KG1 (cell line): ENCODE measurements at regions not wholly inside any gene's neighbourhood (a gene's known extent, or its start where the extent isn't known, plus 50 kb on each side); places are given as distances from the start of the nearest gene placed in this dataset.
"Not testable (repeated sequence)": the region's sequence is repeated elsewhere in the genome, so short reads cannot be mapped to it uniquely, and the experiment has no call there.

Source experiments
- DNase-seq: peaks from one replicate; lab custom pipeline; 2025; lab: John Stamatoyannopoulos, UW

DNA sequence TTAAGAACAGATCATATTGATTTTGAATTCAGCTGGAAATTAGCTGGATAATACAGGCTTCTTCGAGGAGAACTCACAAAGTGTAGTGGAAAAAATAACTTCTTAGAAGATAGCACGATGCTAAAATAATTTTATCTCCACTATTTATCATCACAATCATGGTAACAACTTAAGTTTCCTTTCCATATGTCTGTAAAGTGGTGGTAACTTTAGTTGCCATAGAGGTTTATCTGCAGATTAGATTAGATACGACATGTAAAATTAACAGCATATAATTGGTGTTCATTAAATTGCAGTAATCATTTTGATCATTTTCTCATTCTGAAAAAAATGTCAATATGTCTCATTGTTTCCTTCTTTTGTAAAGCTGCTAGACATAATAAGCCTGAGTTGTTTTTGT, 921.5 kb downstream of the KCNT2 start:
- DNase-seq = no peak

DNA sequence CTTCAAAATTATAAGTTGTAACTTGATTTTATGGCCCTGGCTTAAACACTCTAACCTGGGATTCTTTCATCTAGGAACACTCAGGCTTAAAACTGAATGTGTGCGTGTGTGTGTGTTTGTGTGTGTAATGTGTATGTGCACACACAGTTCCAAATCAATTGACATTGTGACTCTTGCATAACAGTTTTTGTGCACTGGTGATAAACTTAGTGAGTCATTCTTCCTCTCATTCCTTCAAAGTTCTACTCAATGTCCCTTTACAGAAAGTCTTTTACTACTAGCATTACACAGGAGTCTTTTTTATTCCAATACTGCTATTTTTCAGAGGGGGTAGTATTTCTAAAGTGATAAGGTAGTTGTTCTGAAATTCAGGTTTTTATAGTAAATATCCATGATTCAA, 943.6 kb downstream of the KCNT2 start:
- no peak for DNase-seq

DNA sequence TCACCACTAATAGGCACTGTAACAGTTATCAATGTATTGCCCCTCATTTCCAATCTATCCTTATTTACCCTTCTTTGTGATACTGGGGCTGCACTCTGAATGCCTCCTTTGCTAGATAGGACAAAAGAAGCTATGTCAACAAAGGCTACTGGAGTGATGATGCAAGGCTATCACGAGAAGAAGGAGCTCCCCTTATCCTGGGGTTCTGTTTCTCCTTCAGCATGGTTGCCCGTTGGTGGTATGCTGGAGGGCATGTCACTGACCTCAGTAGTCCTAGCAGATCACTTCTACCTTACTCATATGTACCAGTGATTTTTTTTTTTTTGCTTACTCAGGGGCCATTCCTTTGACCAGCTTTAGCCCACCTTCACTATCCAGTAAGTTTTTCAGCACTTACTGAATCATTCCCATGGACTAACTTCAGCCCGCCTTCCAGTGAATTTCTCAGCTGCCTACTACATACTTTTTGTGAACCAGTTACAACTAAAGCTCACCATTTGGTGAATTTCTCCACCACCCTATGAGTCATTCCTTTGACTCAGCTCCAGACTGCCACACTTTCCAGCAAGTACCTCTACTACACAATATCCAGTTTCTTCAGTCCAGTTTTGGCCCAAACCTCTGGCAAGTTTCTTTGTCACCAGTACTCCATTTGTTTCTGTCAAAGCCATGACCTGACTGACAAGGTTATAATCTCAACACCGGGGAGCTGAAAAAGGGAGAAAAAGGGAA, 944.5 kb downstream of the KCNT2 start:
- DNase-seq = no peak

DNA sequence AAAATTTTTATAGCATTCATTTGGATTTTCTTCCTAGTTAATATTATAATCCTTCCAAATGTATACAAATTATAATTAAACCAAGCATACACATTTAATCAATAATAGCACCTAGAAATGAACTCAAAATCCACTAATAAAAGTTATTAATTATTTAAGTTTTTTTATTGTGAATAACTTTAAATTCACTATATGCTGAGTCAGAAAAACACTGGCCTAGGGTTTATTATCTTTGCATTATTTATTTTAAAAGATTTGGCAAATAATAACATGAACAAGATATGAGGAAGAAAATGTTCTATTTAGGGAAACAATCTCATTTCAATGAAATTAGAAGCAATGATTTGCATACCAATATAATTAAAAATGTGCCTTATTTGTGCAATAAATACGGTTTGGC, 951.5 kb downstream of the KCNT2 start:
- no peak for DNase-seq

DNA sequence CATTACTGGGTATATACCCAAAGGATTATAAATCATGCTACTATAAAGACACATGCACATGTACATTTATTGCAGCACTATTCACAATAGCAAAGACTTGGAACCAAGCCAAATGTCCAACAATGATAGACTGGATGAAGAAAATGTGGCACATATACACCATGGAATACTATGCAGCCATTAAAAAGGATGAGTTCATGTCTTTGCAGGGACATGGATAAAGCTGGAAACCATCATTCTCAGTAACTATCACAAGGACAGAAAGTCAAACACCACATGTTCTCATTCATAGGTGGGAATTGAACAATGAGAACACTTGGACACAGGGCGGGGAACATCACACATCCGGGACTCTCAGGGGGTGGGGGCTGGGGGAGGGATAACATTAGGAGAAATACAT, 959.4 kb downstream of the KCNT2 start:
- DNase-seq = not testable (repeated sequence)

DNA sequence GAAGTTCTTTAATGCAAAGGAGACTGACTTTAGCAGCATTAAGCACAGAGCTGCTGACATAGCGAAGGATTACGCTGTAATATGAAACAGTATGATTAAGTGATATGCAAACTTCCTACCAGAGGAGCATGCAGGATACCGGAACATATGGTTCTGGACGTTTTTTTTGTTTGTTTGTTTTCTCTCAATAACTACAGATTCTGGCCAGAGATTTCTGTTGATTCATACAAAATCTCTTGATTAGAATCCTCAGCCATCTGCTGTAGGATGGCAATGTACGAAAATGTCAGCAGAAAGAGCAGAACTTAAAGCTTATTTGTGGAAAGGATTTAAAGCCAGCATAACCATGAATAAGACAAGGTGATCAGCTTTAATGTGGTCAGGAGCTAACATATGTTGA, 970.7 kb downstream of the KCNT2 start:
- DNase-seq = no peak

DNA sequence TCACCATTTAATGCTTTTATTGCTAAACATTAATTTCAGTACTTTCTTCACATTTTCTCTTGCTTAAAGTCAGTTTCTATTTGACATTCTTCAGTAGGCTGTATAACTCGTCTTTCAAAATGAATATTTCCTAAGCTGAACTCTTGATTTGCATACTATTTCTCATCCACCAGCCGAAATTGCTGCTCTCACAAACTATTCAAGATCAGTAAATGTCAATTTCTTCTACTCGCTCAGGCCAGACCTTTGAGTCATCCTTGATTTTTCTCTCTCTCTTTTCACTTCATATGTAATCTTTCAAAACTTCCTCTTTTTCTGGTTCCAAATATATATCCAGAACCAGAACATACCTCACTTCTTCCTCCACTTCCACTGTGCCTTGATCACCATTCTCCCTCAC, 990.0 kb downstream of the KCNT2 start:
- no peak for DNase-seq

DNA sequence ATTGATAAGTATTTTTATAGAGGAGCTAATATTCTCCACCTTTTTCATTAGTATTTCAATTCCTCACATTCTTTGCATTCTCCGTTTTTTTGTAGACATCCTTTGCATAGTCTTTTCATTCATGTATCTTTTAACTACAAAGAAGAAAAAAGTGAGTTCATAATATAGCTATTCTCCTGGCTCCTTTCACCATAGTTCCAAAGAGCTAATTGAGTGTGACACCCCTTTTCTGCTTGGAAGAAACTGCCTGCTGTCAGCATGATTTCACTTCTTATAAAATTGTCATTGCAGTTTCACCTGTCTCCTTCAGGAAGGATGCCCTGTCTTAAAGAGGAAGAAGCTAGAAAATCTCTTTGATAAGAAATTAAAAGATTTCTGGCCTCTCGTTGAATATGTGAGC, 991.1 kb downstream of the KCNT2 start:
- DNase-seq = no peak

DNA sequence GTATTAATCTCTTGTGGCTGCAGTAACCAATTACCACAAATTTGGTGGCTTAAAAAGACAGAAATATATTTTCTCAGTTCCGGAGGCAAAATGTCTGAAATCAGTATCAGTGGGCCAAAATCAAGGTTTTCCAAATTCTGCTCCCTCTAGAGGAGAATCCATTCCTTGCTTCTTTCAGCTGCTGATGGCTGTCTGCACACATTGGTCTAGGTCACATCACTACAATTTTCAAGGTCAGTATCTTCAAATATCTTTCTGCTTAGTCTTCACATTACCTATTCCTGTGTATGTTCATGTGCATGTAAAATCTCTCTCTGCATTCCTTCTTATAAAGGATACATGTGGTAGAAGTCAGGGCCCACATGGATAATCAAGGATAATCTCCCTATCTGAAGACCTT, 999.4 kb downstream of the KCNT2 start:
- DNase-seq = no peak

DNA sequence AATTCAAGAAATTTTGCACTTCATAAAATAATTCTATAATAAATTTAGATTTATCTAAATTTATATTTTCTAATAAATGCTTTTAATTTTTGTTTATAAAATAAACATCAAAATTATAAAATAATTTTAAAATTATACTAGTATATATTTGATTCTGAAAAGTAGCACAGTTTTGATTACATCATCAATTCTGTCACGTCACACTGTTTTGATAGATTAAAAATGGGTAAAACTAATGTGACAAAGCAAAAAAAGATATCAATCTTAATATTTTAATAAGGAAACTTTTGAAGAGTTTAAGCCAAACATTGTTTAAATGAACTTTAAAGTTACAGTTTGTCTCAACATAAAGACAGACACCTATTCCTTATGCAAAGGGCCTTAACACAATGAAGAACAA, 1001.8 kb downstream of the KCNT2 start:
- no peak for DNase-seq

DNA sequence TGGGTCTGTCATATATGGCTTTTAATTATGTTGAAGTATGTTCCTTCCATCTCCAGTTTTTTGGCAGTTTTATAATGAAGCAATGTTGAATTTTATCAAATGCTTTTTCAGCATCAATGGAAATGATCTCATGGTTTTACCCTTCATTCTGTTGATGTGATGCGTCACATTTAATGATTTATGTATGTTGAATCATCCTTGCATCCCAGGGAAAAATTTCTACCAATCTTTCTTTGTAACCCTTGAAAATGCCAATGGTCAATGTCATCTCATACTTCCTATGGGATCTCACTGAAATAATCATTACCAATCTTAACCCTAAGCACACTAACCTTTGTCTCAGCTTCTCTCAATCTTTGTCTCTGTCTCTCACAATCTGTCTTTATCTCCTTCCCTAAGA, 1004.0 kb downstream of the KCNT2 start:
- DNase-seq = no peak

DNA sequence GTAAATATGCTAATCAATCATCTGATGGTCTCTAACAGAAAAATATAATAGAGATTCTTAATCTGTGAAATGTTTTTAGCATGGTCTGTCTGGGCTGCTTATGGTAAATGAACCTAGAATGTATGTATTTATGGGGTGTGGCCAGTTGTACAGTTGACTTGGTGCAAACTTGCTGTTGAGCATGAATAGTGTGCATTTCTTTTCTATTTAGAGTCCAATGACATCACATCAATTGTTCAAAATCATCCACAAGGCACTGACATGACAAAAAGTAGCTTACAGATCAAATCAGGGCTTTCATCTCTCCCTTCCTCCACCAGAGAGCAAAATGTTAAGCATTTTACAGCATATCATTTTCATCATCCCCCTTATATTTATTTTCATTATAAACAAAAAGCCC, 1010.3 kb downstream of the KCNT2 start:
- no peak for DNase-seq

DNA sequence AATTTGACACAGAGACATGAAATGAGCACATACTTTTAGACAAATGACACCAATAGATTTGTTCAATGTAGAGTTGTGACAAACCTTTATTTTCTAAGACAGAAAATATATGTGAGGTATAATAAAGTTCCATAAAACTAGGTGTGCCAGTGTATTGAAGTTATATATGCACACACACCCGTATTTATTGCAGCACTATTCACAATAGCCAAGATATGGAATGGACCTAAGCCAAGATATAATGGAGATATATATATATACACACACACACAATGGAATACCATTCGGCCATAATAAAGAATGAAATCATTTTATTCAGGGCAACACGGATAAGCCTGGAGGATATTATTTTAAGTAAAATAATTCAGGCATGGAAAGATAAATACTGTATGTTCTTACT, 1013.5 kb downstream of the KCNT2 start:
- no peak for DNase-seq

DNA sequence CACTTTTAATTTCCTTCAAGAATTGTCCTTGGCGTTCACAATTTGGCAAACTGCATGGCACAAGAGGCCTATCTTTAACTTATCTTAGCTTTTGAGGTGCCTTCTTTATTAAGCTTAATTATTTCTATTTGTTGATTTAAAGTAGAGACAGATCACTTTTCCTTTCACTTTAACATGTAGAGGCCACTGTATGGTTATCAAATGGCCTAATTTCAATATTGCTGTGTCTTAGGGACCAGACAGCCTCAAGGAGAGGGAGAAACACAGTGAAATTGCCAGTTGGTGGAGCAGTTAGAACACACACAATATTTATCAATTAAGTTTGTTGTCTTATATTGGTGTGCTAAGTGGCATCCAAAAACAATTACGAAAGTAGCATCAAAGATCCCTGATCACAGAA, 1013.9 kb downstream of the KCNT2 start:
- DNase-seq = no peak

DNA sequence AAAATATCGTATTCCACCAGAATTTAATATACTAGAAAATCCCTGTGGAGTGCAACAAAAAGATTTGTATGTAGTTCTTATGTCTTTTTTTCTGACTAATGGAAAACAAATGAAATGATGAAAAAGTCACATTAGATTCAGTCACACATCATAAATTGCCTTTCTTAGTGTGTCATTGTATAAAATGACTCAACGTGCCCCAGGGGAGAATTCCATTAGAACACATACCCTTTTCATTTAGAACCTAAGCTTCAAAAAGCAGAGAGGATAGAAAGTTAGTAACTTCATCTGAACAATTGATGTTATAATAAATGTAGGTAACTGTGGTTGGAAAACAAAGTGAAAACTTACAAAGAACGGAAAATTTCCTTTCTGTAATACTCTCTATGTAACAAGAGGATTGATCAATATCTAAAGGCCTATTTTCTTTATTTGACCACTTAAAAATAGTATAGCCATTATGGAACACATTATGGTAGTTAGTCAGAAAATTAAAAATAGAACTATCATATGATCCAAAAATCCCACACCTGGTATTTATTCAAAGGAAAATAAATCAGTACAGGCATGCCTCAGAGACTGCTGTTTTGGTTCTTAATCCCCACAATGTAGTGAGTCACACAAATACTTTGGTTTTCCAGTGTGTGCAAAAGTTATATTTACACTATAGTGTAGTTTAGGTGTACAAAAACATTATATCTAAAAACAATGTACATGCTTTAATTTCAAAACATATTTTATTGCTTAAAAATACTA, 1016.1 kb downstream of the KCNT2 start:
- no peak for DNase-seq

DNA sequence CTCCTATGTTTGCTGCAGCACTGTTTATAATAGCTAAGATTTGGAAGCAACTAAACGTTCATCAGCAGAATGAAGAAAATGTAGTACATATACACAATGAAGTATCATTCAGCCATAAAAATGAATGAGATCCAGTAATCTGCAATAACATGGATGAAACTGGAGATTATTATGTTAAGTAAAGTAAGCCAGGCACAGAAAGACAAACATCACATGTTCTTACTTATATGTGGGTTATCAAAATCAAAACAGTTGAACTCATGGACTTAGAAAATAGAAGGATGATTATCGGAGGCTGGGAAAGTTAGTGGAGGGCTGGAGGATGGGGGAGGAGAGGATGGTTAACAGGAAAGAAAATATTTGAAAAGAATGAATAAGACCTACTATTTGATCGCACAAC, 1017.6 kb downstream of the KCNT2 start:
- no peak for DNase-seq

DNA sequence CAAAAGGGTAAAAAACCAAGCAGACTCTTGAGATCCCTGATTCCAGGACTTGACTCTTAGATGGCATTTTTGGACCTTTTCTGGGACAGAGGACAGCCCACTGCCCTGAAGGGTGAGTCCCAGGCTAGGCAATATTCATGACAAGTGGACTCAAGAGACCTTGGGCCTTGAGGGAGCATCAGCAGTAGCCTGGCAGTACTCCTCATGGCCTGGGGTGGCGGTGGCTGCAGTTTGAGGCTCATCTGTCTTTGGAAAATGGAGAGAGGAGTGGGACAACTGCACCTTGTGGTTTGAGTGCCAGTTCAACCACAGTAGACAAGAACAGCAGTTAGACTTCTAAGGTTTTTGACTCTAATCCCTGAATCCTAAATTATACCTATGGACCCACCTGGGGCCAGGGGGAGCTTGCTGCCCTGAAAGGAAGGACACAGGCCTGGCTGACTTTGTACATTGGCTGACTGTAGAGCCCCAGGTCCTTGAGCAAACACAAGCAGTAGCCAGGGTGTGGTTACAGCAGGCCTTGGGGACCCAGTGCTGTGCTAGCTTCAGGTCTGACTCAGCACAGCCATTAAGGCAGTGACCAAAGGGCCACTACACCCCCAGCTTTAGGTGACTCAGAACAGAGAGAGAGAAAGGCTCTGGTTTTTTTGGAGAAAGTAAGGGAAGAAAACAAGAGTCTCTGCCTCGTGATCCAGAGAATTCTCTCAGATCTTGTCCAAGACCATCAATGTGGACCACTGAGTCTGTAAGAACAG, 1023.2 kb downstream of the KCNT2 start:
- DNase-seq = no peak

DNA sequence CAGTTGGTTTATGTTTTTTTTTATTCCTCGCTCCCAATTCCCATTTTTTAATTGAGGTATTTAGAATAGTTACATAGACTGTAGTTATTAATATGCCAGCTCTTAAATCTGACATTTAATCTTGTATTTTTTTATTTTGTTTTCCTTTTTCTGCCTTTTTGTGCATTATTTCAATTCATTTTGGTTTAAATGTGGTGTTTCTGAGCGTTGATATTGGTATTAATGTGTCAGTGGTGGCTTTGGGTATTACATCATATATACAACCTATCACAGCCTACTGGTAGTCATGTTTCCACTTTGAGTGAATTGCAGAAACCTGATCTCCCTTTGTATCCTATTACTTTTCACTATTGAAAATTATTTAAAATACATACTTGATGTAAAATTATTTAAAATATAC, 1027.3 kb downstream of the KCNT2 start:
- no peak for DNase-seq

DNA sequence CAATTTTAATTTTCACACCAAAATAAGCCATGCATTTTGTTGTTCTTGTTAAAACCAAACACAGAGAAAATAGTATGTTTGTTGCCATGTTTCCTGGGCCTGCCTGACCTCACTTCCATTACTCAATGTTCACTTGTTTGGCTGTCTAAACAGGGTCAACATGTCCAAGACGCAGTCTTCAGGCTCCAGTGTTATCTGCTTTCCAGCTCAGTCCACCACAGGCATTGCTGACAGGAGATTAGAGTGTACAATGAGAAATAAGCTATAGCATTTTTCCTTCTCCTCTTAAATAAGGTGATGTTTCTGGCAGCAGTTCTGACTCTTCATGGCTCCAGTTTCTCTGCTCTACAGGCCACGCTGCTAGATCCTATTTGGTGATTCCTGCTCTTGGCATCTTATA, 1030.5 kb downstream of the KCNT2 start:
- no peak for DNase-seq

DNA sequence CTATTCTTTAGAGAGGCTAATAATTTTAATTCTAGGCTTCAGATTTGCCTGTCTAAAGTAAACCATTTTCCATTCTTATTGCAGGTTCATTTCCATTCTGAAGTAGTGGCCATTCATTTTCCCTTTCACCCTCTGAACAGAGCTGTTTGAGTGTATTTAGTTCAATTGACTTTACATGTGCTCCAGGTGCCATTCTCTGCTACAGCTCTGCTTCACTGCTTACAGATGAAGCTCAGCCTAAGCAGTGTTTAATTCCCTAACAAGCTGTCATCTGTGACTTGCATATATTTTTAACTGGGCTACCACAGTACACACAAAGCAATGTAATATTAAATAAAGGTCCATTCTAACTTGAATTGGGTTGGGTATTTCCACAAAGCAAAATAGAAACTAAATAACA, 1031.6 kb downstream of the KCNT2 start:
- no peak for DNase-seq

DNA sequence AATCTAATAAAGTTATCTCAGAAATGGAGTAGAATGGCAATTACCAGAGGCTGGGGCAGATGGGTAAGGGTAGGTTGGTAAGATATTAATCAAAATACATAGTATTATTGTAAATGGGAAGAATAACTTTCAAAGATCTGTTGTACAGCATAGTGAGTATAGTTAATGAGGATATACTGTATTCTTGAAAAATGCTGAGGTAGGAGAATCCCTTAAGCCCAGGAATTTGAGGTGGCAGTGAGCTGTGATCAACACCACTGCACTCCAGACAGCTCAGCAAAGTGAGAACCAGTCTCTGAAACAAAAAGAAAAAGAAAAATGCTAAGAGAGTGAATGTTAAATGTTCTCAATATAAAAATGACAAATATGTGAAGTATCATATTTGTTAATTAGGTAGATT, 1033.7 kb downstream of the KCNT2 start:
- no peak for DNase-seq

DNA sequence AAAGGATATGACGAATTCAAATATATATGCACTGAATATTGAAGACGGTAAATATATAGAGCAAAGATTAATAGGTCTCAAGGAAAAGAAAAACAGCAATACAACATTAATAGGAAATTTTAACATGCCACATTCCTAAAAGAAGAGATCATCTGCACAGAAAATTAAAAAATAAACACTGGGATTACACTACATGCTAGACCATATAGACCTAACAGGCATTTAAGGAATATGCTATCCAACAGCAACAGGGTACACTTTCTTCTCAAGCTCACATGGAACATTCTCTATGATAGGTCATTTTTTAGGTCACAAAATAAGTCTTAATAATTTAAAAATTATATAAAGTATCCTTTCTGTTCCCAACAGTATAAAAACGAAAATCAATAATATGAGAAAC, 1038.3 kb downstream of the KCNT2 start:
- DNase-seq = no peak

DNA sequence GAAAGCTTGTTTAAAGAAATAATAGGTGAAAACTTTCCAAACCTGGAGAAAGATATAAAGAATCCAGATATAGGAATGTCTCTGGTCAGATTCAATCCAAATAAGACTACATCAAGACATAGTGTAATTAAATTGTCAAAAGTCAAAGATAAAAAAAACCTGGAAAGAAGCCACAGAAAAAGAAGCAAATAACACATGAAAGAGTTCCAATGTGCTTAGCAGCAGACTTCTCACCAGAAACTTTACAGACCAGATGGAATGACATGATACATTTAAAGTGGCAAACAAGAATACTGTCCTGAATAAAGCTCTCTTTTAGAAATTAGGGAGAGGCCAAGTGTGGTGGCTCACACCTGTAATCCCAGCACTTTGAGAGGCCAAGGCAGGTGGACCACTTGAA, 1039.9 kb downstream of the KCNT2 start:
- no peak for DNase-seq
